Ramos (cell line): ENCODE measurements at regions not wholly inside any gene's neighbourhood (a gene's known extent, or its start where the extent isn't known, plus 50 kb on each side); places are given as distances from the start of the nearest gene placed in this dataset.
"Not testable (repeated sequence)": the region's sequence is repeated elsewhere in the genome, so short reads cannot be mapped to it uniquely, and the experiment has no call there.

Source experiments
- in situ Hi-C: fragments of 300-500 bp; cut with MboI; formaldehyde crosslinking; loops from one replicate; pipeline ENCODE4 v1.14.3; 2022; ENCODE audit warnings: low sequenced_read_pairs; ENCODE audit not compliant: unreplicated experiment

DNA sequence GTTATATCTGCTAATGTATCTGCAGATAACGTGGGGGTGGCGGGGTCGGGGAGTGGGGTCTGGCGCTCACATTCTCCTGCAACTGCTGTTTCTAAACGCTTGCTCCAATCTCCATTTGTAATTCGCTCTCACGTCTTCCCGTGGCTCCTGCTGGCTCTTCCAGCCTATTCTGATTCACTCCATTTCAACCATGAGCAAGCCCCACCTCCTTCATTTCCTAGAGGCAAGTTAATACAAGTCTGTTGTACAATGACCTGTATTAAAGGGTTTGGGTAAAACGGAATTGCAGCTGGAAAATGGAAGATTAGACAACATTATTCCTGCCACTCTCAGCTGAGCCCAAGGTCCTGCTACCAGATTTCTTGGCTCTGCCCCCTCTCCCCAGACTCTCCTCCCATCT, 132.3 kb downstream of the CSNK2A3 start:
- in situ Hi-C loops: no loop called here

DNA sequence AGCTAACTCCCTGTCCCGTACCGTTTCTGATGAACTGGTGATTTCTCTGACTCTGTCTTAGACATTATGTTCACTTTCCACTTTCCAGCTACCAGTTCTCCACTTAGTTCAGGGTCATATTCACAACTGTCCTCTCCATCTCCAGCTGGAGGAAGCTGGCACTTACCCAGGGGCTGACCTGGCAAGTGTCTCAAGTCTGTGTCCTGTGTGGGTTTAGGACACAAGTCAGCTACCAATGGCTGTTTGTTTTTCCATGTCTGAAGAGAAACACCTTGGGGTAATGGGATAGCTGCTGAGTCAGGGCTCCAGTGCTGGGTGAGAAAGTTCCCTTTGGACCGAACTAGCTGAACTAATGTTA, 134.4 kb downstream of the CSNK2A3 start:
- in situ Hi-C loops: no loop called here

DNA sequence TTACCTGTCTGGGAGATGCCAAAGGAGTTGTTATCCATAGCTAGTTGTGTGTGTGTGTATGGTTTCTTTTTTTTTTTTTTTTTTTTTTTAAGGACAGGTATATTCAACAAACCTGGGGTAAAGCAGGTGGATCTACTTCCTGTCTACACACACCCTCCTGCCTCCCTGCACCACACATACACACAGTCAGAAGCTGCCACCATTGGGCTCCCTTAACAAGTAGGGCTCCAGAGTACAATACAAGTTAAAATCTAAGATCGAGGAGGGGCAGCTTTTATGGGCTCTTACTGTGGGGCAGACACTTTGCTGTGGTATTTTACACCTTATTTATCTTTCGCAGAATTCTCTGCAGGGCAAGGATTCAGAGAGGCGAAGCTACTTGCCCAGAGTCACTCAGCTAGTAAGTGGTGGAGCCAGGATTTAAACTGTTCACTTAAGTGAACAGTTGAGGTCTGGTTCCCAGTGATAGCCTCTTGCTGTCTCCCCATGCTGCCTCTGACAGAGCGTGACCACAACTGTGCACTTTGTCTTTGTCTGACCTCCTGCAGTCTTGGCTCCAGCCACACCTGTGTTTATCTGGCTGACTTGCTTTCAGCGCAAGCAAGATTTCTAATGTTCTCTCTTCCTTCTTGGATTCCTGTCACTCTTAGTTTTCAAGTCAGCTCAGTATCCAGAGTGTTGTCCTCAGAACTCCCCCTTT, 135.0 kb downstream of the CSNK2A3 start:
- in situ Hi-C loops: no loop called here

DNA sequence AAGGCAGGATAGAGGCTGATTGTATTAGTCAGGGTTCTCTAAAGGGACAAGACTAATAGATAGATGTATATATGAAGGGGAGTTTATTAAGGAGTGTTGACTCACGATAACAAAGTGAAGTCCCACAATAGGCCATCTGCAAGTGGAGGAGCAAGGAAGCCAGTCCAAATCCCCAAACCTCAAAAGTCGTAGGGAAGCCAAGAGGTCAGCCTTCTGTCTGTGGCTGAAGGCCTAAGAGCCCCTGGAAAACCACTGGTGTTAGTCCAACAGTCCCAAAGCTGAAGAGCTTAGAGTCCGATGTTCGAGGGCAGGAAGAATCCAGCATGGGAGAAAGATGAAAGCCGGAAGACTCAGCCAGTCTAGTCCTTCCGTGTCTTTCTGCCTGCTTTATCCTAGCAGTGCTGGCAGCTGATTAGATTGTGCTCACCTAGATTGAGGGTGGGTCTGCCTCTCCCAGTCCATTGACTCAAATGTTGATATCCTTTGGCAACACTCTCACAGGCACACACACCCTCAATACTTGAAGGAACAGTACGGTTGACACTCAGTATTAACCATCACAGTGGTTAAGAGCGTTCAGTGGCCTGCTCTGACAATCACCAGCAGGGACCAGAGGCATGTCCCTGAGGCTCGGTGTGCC, 135.6 kb downstream of the CSNK2A3 start:
- in situ Hi-C loops: no loop called here

DNA sequence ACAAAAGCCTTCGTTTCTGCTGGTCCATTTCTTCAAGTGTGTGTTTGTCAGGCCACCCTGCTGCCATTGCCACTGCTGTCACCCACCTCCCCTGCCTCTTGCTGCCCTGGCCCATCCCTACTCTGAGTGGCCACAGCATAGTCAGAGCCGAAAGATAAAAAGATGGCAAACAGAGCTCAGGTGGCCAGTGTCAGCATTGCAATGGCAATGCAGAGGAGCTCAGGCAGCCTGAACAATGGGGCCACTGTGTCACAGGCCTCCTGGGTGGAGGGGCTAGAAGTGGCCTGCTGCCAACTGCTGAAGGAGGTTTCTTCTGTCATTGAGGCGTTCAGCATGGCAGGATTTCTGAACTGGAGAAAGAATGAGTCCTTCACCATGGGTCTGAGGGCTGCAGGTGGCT, 137.1 kb downstream of the CSNK2A3 start:
- in situ Hi-C loops: no loop called here

DNA sequence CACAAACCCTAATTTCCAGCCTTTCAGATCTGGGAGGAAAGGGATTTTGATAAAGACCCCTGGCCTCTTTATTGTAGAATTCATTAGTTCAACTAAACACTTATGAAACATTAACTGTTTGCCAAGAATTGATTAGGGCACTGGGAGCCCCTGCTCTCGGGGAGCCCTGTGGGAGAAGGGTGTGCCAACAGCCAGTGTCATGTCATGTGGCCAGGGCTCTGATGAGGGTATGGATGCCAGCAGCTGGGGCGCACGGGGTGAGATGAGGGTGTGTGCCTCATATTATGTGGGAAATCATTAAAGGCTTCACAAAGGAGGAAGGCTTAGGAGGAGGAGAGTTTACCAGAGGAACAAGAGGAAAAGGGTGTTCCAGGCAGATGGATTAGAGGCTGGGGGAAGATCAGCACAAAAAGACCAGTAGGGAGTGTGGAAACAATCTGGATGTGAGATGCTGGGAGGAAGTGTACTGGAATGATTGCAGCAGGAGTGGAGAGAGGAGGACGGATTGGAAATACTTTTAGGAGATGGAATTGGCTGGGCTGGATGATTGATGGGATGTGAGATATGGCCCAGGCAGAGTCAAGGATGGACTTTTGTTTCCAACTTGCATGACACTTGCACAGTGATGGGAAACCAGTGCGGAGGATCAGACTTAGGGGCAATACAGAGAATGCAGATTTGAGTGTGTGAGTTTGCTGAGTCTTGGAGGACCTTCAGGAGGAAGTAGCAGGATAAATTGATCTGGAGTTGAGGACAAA, 137.8 kb downstream of the CSNK2A3 start:
- in situ Hi-C loops: no loop called here

DNA sequence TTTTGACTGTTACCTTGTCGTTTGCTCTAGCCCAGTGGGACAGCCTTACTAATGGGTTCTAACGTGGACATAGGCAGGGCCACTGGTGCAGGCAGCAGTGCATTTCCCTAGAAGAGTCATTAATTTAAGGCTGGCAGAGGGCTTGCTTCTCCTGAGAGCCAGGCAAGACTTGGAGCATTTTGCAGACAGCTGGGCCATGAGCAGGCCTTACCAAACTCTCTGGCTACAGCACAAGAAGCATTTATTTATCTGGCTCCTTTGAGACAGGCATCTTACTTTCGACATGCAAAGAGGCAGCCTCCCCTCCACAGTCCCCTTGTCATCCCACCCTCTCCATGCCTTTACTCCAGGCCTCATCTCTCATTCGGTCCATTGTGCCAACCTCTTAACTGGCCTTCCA, 139.9 kb downstream of the CSNK2A3 start:
- in situ Hi-C loops: no loop called here

DNA sequence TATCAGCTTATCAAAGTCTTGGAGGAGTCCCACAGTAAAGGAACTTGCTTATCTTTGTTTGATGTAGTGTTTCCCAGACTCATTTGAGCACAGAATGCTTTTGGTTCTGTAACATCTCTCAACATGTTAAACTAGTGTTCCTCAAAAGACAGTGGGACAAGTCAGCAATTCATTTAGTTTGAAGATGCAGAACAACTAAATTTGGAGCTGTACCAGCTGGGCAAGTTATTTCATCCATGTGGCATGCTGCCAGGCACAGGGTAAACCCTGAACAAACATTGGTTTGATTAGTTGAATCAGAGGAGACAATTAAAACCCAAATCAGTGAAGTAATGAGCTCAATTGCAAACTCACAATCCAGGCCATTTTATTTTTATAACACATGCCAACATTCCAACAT, 141.2 kb downstream of the CSNK2A3 start:
- in situ Hi-C loops: no loop called here

DNA sequence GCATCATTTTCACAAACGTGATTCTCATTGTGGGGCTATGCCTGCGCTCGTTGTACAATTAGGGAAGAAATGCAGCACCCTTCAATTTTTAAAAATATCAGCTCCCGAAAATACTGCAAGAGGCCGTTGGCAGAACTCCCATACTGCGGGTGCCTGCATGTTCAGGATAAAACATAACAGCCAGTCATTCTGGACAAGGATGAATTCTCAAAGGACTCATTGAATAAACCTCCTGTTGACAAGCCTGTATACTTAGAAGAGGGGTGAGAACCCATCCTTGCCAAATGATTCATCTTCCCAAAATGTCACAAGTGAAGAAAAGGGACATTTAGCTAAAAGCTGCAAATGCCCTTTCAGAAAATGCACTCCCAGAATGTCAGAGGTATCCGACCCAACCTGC, 141.9 kb downstream of the CSNK2A3 start:
- in situ Hi-C loops: no loop called here

DNA sequence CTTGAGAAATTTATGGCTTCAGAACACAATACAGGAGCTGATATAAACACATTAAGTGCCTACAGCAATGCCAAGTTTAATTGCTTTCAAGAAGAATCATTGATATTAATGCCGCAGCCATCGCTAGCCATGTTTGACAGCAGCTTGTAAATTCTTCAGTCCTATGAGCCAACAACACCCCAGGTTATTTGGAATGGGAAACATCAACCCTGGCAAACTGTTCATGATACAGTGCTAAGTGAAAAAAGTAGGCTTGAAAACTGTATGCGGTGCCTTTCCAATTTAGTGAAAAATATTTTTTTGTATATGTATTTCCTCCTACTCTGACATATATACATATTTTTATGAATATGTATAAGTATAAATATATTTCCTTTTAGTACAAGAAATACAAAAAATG, 142.6 kb downstream of the CSNK2A3 start:
- in situ Hi-C loops: no loop called here

GRCh38 chr11:11209967-11210366, 143.1 kb downstream of the CSNK2A3 start:
- in situ Hi-C loops: no loop called here

GRCh38 chr11:11208994-11209393, 144.1 kb downstream of the CSNK2A3 start:
- in situ Hi-C loops: no loop called here

DNA sequence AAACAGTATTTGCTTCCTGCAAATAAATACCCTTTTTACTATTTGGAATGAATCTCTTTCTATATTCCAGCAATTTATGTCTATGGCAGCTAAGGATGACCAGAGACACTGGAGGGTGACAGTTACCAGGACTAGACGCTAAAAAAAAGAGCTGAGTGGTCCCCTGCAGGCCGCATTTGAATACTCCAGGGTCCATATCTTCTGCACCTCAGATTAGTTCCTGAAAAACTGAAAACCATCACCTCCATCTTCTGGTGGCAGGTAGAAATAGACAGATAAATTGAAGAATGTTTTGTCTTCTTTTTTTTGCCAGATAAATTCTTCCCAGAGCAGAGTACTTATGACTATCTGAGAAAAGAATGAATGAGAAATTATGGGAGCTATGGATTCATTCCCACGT, 145.6 kb downstream of the CSNK2A3 start:
- in situ Hi-C loops: no loop called here

- in situ Hi-C loops: no loop called here
These were observed 146.6 kb downstream of the CSNK2A3 start for GRCh38 chr11:11206484-11206883.

- in situ Hi-C loops: no loop called here
These were observed 150.2 kb downstream of the CSNK2A3 start for GRCh38 chr11:11202885-11203284.

DNA sequence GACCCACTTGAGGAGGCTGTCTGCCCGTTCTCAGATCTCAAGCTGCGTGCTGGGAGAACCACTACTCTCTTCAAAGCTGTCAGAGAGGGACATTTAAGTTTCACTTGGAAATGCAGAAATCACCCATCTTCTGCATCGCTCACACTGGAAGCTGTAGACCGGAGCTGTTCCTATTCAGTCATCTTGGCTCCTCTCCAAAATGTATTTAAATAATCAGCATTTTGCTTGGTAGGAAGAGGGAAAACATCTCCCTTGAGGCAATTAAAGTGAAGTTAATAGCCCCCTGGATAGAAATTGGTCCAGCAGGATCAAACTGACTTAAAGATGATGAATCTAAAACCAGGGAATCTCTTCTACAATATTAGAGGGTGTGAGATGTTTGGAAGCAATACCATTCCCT, 151.7 kb downstream of the CSNK2A3 start:
- in situ Hi-C loops: not testable (repeated sequence)

DNA sequence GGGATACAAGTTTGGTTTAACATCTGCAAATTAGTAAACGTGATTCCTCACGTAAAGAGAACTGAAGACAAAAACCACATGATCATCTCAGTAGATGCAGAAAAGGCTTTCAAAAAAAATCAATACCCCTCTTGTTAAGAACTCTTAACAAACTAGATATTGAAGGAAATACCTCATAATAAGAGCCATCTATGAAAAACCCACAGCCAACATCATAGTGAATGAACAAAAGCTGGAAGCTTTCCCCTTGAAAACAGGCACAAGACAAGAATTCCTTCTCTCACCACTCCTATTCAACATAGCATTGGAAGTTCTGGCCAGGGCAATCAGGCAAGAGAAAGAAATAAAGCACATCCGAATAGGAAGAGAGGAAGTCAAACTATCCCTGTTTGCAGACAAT, 160.5 kb downstream of the CSNK2A3 start:
- in situ Hi-C loops: no loop called here

- in situ Hi-C loops: no loop called here
These were observed 163.5 kb downstream of the CSNK2A3 start for GRCh38 chr11:11189506-11189905.

- in situ Hi-C loops: no loop called here
These were observed 166.8 kb downstream of the CSNK2A3 start for GRCh38 chr11:11186249-11186648.

DNA sequence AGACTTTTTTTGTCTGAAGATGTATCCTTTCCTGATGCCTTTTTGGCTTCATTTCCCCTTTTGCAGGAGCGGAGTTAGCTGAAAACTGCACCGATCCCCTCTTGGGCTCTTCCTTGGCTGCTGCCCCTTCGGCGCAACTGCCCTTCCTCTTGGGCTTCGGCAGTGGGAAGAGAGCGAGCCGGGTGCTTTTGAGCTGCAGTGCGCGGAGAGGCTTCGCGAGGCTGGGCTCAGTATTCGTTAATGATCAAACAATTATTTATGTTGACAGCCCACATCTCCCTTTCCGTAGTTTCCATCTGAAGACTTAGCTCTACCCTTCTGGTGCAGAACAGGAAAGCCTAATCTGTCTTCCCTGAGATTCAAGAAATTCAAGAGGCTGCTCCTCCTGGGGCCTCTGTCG, 170.8 kb downstream of the CSNK2A3 start:
- in situ Hi-C loops: no loop called here
